GM13977 (cell line): ENCODE measurements at regions not wholly inside any gene's neighbourhood (a gene's known extent, or its start where the extent isn't known, plus 50 kb on each side); places are given as distances from the start of the nearest gene placed in this dataset.
"Not testable (repeated sequence)": the region's sequence is repeated elsewhere in the genome, so short reads cannot be mapped to it uniquely, and the experiment has no call there.

Experiments
- DNase-seq: peaks from one replicate; pipeline ENCODE4 v3.0.0; 2012; ENCODE audit warnings: low spot score
- CTCF ChIP-seq: IDR thresholded peaks from 2 replicates; pipeline ENCODE4 v1.5.1; 2012; ENCODE audit warnings: mild to moderate bottlenecking, control low read depth; ENCODE audit not compliant: insufficient read depth; ENCODE audit errors: extremely low read depth, missing control alignments
- in situ Hi-C: fragments of 300-500 bp; cut with MboI; formaldehyde crosslinking; loops from one replicate; pipeline ENCODE4 v1.12.0; 2022; ENCODE audit warnings: low sequenced_read_pairs, low pct_unique_long_range_greater_than_20kb, mixed read lengths, inconsistent platforms; ENCODE audit not compliant: unreplicated experiment

- in situ Hi-C loops, result no loop called here
- no peak for TF ChIP-seq CTCF
- no peak for DNase-seq
Observed at GRCh38 chr2:217599906-217600305, 402.9 kb downstream of the TNS1 start.

- in situ Hi-C loops, result no loop called here
- no peak for TF ChIP-seq CTCF
- no peak for DNase-seq
Observed at GRCh38 chr2:217597681-217598080, 405.1 kb downstream of the TNS1 start.

GRCh38 chr2:217597145-217597544 is 405.6 kb downstream of the TNS1 start:
- no peak for DNase-seq
- in situ Hi-C loops, result no loop called here
- no peak for TF ChIP-seq CTCF

GRCh38 chr2:217593732-217594131 is 409.1 kb downstream of the TNS1 start:
- in situ Hi-C loops, result no loop called here
- no peak for TF ChIP-seq CTCF

GRCh38 chr2:217588266-217588665 is 414.5 kb downstream of the TNS1 start:
- in situ Hi-C loops, result no loop called here
- TF ChIP-seq CTCF, result no peak
- DNase-seq, result no peak

More at GRCh38 chr2:217593732-217594131, 409.1 kb downstream of the TNS1 start:
- no peak for DNase-seq

GRCh38 chr2:217585362-217585761 is 417.4 kb downstream of the TNS1 start:
- no peak for TF ChIP-seq CTCF
- in situ Hi-C loops, result no loop called here

GRCh38 chr2:217580407-217580806 is 422.4 kb downstream of the TNS1 start:
- DNase-seq, in situ Hi-C loops: not testable (repeated sequence)

More at GRCh38 chr2:217585362-217585761, 417.4 kb downstream of the TNS1 start:
- no peak for DNase-seq
